Peyer's patch (tissue), 4 donors: ENCODE measurements at regions not wholly inside any gene's neighbourhood (a gene's known extent, or its start where the extent isn't known, plus 50 kb on each side); places are given as distances from the start of the nearest gene placed in this dataset.
"Not testable (repeated sequence)": the region's sequence is repeated elsewhere in the genome, so short reads cannot be mapped to it uniquely, and the experiment has no call there.

Experiments used
- CTCF ChIP-seq, 6 experiments: fragments of 450-650 bp in 4 of 6; fragments of 200-600 bp in 2 of 6; sonication (generic) in 1 of 6; IDR thresholded peaks; one replicate each; pipeline ENCODE4 v1.5.1; 2017 to 2019; ENCODE audit warnings: antibody characterized with exemption in 6 of 6, mild to moderate bottlenecking in 3 of 6, moderate library complexity in 1 of 6
- POLR2A ChIP-seq, 2 donors: fragments of 450-650 bp; IDR thresholded peaks; one replicate each; pipeline ENCODE4 v1.5.1; 2017; ENCODE audit warnings: antibody characterized with exemption in 2 of 2, mild to moderate bottlenecking in 2 of 2, moderate library complexity in 2 of 2

- not testable (repeated sequence) for TF ChIP-seq CTCF, POLR2A (IDR thresholded peaks at IDR 0.05)
Observed at GRCh38 chr12:9311454-9311853, 103.3 kb upstream of the PZP start.
